Astrocyte (in vitro differentiated cells and primary cell): ENCODE measurements at regions not wholly inside any gene's neighbourhood (a gene's known extent, or its start where the extent isn't known, plus 50 kb on each side); places are given as distances from the start of the nearest gene placed in this dataset.

ENCODE experiments used
- CTCF ChIP-seq: IDR thresholded peaks from 2 replicates; pipeline ENCODE4 v1.5.1; 2011; ENCODE audit warnings: low read depth, mild to moderate bottlenecking, inconsistent platforms, low read length, moderate library complexity; ENCODE audit not compliant: insufficient read depth
- EZH2 ChIP-seq: IDR thresholded peaks from 2 replicates; pipeline ENCODE4 v1.6.1; 2012; ENCODE audit warnings: mild to moderate bottlenecking, low read length, inconsistent platforms; ENCODE audit not compliant: insufficient read depth

- TF ChIP-seq CTCF, result no peak
- no peak for TF ChIP-seq EZH2
These were observed 451.0 kb upstream of the SALL3 start for GRCh38 chr18:78528411-78529258.
